Spleen (tissue), 11 donors: ENCODE measurements at regions not wholly inside any gene's neighbourhood (a gene's known extent, or its start where the extent isn't known, plus 50 kb on each side); places are given as distances from the start of the nearest gene placed in this dataset.
A peak's percentile ranks its signal among the peaks of the same experiment; 100 is the strongest.

ENCODE experiments used
- DNase-seq: peaks from one replicate; pipeline ENCODE4 v3.0.0-alpha.2; 2020
- H3K27ac ChIP-seq, 8 donors: fragments of 200-600 bp; sonication (generic) in 7 of 8; 1 replicate in 4 of 8; 2 replicates in 4 of 8; pipeline versions ENCODE4 v1.5.0 to v1.8.0; 2016 to 2021; ENCODE audit warnings: inconsistent platforms in 4 of 8, mild to moderate bottlenecking in 4 of 8, moderate library complexity in 1 of 8
- H3K27me3 ChIP-seq, 7 donors: fragments of 200-600 bp; sonication (generic) in 6 of 7; replicated peaks in 1 of 7; 1 replicate in 4 of 7; 2 replicates in 3 of 7; pipeline versions ENCODE4 v1.5.0 to v1.8.0; 2016 to 2021; ENCODE audit warnings: inconsistent platforms in 3 of 7, mild to moderate bottlenecking in 1 of 7
- H3K36me3 ChIP-seq, 6 donors: fragments of 200-600 bp; sonication (generic) in 5 of 6; 1 replicate in 4 of 6; 2 replicates in 2 of 6; pipeline versions ENCODE4 v1.5.0 to v1.8.0; 2016 to 2021; ENCODE audit warnings: inconsistent platforms in 2 of 6
- H3K4me1 ChIP-seq, 6 donors: fragments of 200-600 bp; sonication (generic) in 5 of 6; 1 replicate in 3 of 6; 2 replicates in 3 of 6; pipeline versions ENCODE4 v1.5.0 to v1.8.0; 2016 to 2021; ENCODE audit warnings: inconsistent platforms in 3 of 6
- H3K4me3 ChIP-seq, 8 donors: fragments of 200-600 bp; sonication (generic) in 7 of 8; 1 replicate in 4 of 8; 2 replicates in 4 of 8; pipeline versions ENCODE4 v1.5.0 to v1.8.0; 2016 to 2021; ENCODE audit warnings: inconsistent platforms in 4 of 8, mild to moderate bottlenecking in 4 of 8, moderate library complexity in 2 of 8
- H3K9me3 ChIP-seq, 8 donors: fragments of 200-600 bp; sonication (generic) in 7 of 8; 1 replicate in 4 of 8; 2 replicates in 4 of 8; pipeline versions ENCODE4 v1.5.0 to v1.8.0; 2016 to 2021; ENCODE audit warnings: inconsistent platforms in 4 of 8
- POLR2A ChIP-seq, 3 donors: fragments of 450-650 bp; IDR thresholded peaks; one replicate each; pipeline ENCODE4 v1.5.1; 2017; ENCODE audit warnings: antibody characterized with exemption in 3 of 3, mild to moderate bottlenecking in 1 of 3
- POLR2AphosphoS5 ChIP-seq, 3 donors: sonication (generic); formaldehyde crosslinking; IDR thresholded peaks; one replicate each; pipeline ENCODE4 v1.5.1; 2017; ENCODE audit warnings: antibody characterized with exemption in 3 of 3
- WGBS, 5 donors: extraction: QIAGEN DNeasy Blood & Tissue Kit in 3 of 5; methylation state at CpG; one replicate each; pipeline versions ENCODE4 v1.1.5 to v1.1.7; 2013 to 2018; 5-methylcytosine and 5-hydroxymethylcytosine counted together
- intact Hi-C: fragments of 100-400 bp; cut with DNase I; formaldehyde crosslinking; loops from one replicate; pipeline ENCODE4 v1.15.0; 2023; ENCODE audit warnings: low total_unique reads
- TF ChIP-seq, protein P1 (sequence below), 11 experiments: fragments of 200-600 bp in 7 of 11; fragments of 450-650 bp in 4 of 11; sonication (generic) in 4 of 11; IDR thresholded peaks in 8 of 11; conservative IDR thresholded peaks in 3 of 11; 1 replicate in 7 of 11; 2 replicates in 4 of 11; pipeline versions ENCODE4 v1.4.0 to v1.8.0; 2016 to 2021; ENCODE audit warnings: antibody characterized with exemption in 11 of 11, inconsistent platforms in 4 of 11, mild to moderate bottlenecking in 1 of 11
- donor health status: healthy with polysubstance abuse.
- donor health status: DM: no; HTN: no; CAD: no; lungs with moderate emphysema.
- donor health status: DM: no; HTN: no; CAD: no.
- donor health status: Bipolar disorder and iron deficiency.
- donor health status: healthy.
- donor health status: DM: no; HTN: no; CAD: no.
- donor health status: DM: yes; HTN: yes; CAD: no.

GRCh38 chr13:39185326-39185725 is 147.1 kb downstream of the NHLRC3 start:
- H3K9me3 ChIP-seq: no peaks in the 10 kb centered on the region
- intact Hi-C loops: no loop called here
- H3K4me1 ChIP-seq: no peaks in the 10 kb centered on the region
- no peak overlapping the region for H3K4me3 ChIP-seq
- TF ChIP-seq POLR2A (IDR thresholded peaks at IDR 0.05): no peak
- TF ChIP-seq, protein P1, sequence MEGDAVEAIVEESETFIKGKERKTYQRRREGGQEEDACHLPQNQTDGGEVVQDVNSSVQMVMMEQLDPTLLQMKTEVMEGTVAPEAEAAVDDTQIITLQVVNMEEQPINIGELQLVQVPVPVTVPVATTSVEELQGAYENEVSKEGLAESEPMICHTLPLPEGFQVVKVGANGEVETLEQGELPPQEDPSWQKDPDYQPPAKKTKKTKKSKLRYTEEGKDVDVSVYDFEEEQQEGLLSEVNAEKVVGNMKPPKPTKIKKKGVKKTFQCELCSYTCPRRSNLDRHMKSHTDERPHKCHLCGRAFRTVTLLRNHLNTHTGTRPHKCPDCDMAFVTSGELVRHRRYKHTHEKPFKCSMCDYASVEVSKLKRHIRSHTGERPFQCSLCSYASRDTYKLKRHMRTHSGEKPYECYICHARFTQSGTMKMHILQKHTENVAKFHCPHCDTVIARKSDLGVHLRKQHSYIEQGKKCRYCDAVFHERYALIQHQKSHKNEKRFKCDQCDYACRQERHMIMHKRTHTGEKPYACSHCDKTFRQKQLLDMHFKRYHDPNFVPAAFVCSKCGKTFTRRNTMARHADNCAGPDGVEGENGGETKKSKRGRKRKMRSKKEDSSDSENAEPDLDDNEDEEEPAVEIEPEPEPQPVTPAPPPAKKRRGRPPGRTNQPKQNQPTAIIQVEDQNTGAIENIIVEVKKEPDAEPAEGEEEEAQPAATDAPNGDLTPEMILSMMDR (IDR thresholded peaks at IDR 0.05 in 8 of 11, conservative IDR thresholded peaks at IDR 0.05 in 3 of 11): no peak
- TF ChIP-seq POLR2AphosphoS5 (IDR thresholded peaks at IDR 0.05): no peak
- no peaks in the 10 kb centered on the region for H3K36me3 ChIP-seq
- H3K27me3 ChIP-seq: peaks cover 0 to 3% (median 0%) of the 10 kb centered on the region in 7 donors
- WGBS, 5 donors: 65 to 89% (median 76%) methylated on average over 3 of the region's 3 CpGs
- H3K27ac ChIP-seq: no peak overlapping the region
- DNase-seq: no peak

GRCh38 chr13:39186205-39186875 is 148.1 kb downstream of the NHLRC3 start:
- no peaks in the 10 kb centered on the region for H3K36me3 ChIP-seq
- H3K27me3 ChIP-seq: peaks cover 0 to 3% (median 0%) of the 10 kb centered on the region in 7 donors
- no peak overlapping the region for H3K4me3 ChIP-seq
- no peaks in the 10 kb centered on the region for H3K4me1 ChIP-seq
- no peaks in the 10 kb centered on the region for H3K9me3 ChIP-seq
- H3K27ac ChIP-seq: no peak overlapping the region
- WGBS, 5 donors: 74 to 89% (median 83%) methylated on average over 2 of the region's 2 CpGs
- TF ChIP-seq, protein P1 (IDR thresholded peaks at IDR 0.05 in 8 of 11, conservative IDR thresholded peaks at IDR 0.05 in 3 of 11): no peak
- no peak for TF ChIP-seq POLR2A (IDR thresholded peaks at IDR 0.05)
- no peak for TF ChIP-seq POLR2AphosphoS5 (IDR thresholded peaks at IDR 0.05)
- intact Hi-C loops: no loop called here
- no peak for DNase-seq

DNA sequence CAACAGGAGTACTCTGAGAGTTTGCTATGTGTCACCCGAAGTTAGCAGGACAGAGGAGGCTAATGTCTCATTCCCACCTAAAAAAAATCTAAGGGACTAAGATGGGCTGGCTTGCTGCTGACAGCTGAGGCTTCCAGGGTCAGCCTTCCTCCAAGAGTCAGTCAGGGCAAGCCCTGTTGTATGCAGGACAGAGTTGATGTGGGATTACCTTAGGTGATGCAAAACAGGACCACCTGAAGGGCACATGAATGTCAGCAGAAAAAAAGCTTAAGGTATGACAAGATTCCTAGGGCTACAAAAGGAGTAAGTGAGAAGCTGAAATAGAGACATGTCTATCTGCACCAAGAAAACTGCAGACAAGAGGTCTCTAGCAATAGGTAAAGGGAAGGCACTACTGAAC is 151.5 kb downstream of the NHLRC3 start:
- no peaks in the 10 kb centered on the region for H3K4me1 ChIP-seq
- intact Hi-C loops: no loop called here
- no peaks in the 10 kb centered on the region for H3K9me3 ChIP-seq
- 74 to 92% (median 81%) methylated on average over 1 of the region's 1 CpG for WGBS, 5 donors
- no peak for DNase-seq
- no peak overlapping the region for H3K27ac ChIP-seq
- no peak for TF ChIP-seq POLR2AphosphoS5 (IDR thresholded peaks at IDR 0.05)
- no peak for TF ChIP-seq POLR2A (IDR thresholded peaks at IDR 0.05)
- TF ChIP-seq, protein P1 (IDR thresholded peaks at IDR 0.05 in 8 of 11, conservative IDR thresholded peaks at IDR 0.05 in 3 of 11): no peak
- H3K27me3 ChIP-seq: no peaks in the 10 kb centered on the region
- H3K4me3 ChIP-seq: no peak overlapping the region
- H3K36me3 ChIP-seq: no peaks in the 10 kb centered on the region

DNA sequence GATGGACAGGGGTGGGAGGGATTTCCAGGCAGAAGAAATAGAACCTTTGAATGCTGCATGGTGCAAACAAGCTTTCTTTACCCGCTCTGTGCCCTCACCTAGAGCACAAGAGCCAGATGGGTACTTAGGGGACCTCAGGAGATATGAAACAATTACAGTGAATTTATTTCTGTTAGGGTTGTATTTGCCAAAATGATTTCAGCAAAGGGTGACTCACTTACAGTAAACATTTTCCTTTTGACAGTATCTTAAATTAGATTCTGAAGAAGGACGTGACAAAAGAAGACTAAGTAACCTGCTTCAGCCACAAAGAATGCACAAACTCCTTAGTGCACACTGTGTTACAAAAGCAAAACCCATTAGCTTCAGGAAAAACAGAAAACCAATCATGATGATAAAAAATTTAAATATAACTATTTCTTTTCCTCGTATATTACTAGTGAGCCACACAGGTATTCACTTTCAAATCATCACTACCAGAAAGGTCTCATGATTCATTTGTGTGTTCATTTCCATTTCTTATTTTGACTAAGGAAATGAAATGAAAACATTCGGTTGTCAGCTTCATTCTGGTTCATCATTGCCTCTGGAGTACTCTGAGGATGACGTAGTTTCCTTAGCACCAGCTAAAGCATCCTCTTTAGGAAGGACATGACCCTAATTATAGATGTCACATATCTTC is 158.8 kb downstream of the NHLRC3 start:
- Histone ChIP-seq H3K4me3 (no peak overlapping the region), H3K27me3 (no peaks in the 10 kb centered on the region), H3K4me1 (no peaks in the 10 kb centered on the region), H3K9me3 (no peaks in the 10 kb centered on the region), H3K36me3 (no peaks in the 10 kb centered on the region), H3K27ac (peak overlapping the region in 4 of 8 donors; percentile 9 to 52 (median 12))
- 41 to 65% (median 48%) methylated on average over 5 of the region's 5 CpGs for WGBS, 5 donors
- TF ChIP-seq POLR2AphosphoS5 (IDR thresholded peaks at IDR 0.05) (no peak), POLR2A (IDR thresholded peaks at IDR 0.05) (no peak)
- TF ChIP-seq, protein P1 (IDR thresholded peaks at IDR 0.05 in 8 of 11, conservative IDR thresholded peaks at IDR 0.05 in 3 of 11): no peak
- DNase-seq: no peak
- intact Hi-C loops: no loop called here
